Smooth muscle cell (in vitro differentiated cells): ENCODE measurements at regions not wholly inside any gene's neighbourhood (a gene's known extent, or its start where the extent isn't known, plus 50 kb on each side); places are given as distances from the start of the nearest gene placed in this dataset.

Experiments
- DNase-seq: peaks from one replicate; lab custom pipeline; 2025; ENCODE audit not compliant: unreplicated experiment; lab: John Stamatoyannopoulos, UW
- H2AFZ ChIP-seq: fragments of 200-600 bp; sonication (generic); 2 replicates; pipeline ENCODE4 v1.6.0; 2016; ENCODE audit warnings: antibody characterized with exemption, low read depth, mild to moderate bottlenecking
- H3F3A ChIP-seq: fragments of 200-600 bp; sonication (generic); 2 replicates; pipeline ENCODE4 v1.6.0; 2017; ENCODE audit warnings: antibody characterized with exemption, low read depth
- H3K27ac ChIP-seq: fragments of 200-600 bp; sonication (generic); 2 replicates; pipeline ENCODE4 v1.5.1; 2016; ENCODE audit warnings: low read depth, mild to moderate bottlenecking
- H3K27me3 ChIP-seq: fragments of 200-600 bp; sonication (generic); 2 replicates; pipeline ENCODE4 v1.6.1; 2016; ENCODE audit warnings: low read depth, mild to moderate bottlenecking
- H3K36me3 ChIP-seq: fragments of 200-600 bp; sonication (generic); 2 replicates; pipeline ENCODE4 v1.5.1; 2016; ENCODE audit warnings: low read depth
- H3K4me1 ChIP-seq: fragments of 200-600 bp; sonication (generic); 2 replicates; pipeline ENCODE4 v1.5.1; 2016; ENCODE audit warnings: low read depth
- H3K4me2 ChIP-seq: fragments of 200-600 bp; sonication (generic); 2 replicates; pipeline ENCODE4 v1.6.0; 2016; ENCODE audit warnings: mild to moderate bottlenecking
- H3K4me3 ChIP-seq: fragments of 200-600 bp; sonication (generic); 2 replicates; pipeline ENCODE4 v1.5.1; 2016; ENCODE audit warnings: mild to moderate bottlenecking
- H3K79me2 ChIP-seq: fragments of 200-600 bp; sonication (generic); 2 replicates; pipeline ENCODE4 v1.6.0; 2016; ENCODE audit warnings: low read depth, mild to moderate bottlenecking
- H3K9ac ChIP-seq: fragments of 200-600 bp; sonication (generic); 2 replicates; pipeline ENCODE4 v1.6.0; 2016; ENCODE audit warnings: low read depth
- H3K9me3 ChIP-seq: fragments of 200-600 bp; sonication (generic); replicated peaks from 2 replicates; pipeline ENCODE4 v1.5.1; 2016; ENCODE audit warnings: low read depth
- H4K20me1 ChIP-seq: fragments of 200-600 bp; sonication (generic); 2 replicates; pipeline ENCODE4 v1.6.0; 2016; ENCODE audit warnings: low read depth
- WGBS: methylation state at CpG from one replicate; pipeline ENCODE4 v1.1.7; 2016; ENCODE audit warnings: low lambda C conversion rate; 5-methylcytosine and 5-hydroxymethylcytosine counted together
- TF ChIP-seq, protein P1 (sequence below): fragments of 200-600 bp; sonication (generic); IDR thresholded peaks from 2 replicates; pipeline ENCODE4 v1.5.1; 2017; ENCODE audit warnings: borderline replicate concordance, mild to moderate bottlenecking, antibody characterized with exemption; ENCODE audit not compliant: insufficient read depth, poor library complexity, severe bottlenecking

DNA sequence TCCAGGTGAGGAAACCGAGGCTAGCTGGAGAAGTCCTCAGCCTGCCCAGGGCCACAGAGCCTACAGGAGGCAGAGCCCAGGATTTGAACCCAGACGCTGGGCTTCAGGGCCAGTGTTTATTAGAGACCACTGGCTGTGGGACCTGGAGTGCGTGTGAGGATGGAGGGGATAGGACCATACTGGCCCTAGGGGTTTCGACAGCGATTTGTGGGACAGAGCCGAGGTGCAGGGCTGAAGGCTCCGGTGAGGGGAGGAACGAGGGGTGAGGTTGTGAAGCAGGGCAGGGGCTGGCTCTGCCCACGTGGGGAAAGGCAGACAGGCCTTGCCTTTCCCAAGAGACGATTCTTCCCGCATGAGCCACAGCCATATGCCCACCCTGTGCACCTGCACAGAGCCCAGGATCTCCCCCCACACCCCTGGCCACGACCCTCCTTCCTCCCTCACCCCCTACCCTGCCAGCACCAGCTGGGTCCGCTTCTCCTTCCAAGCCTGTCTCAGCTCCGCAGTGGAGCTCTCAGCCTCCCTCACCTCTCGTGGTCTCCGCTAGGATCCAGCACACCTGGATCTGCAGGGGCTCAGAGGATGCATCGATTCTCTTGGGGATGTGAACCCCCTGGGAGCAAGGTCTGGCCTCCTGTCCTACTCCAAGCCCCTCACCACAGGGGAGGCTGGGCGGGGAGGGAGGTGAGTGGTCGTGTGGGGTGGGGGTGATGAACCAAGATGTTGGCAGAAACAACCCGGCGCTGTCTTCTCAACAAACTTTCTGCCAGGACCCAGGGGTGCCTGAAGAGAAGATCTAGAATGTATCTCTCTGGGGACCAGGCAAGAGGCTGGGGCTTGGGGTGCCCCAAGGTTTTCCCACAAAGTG lies 58.4 kb downstream of the RTL6 start:
- H3K79me2 ChIP-seq: no peaks in the 10 kb centered on the region
- peaks cover 4% of the 10 kb centered on the region for H3K4me1 ChIP-seq
- H3K27ac ChIP-seq: no peak overlapping the region
- H3K9me3 ChIP-seq: no peaks in the 10 kb centered on the region
- H2AFZ ChIP-seq: no peak overlapping the region
- no peak overlapping the region for H3K4me2 ChIP-seq
- H3K36me3 ChIP-seq: no peaks in the 10 kb centered on the region
- 93% methylated on average over 18 of the region's 21 CpGs for WGBS
- H3K9ac ChIP-seq: no peak overlapping the region
- DNase-seq: no peak
- TF ChIP-seq, protein P1, sequence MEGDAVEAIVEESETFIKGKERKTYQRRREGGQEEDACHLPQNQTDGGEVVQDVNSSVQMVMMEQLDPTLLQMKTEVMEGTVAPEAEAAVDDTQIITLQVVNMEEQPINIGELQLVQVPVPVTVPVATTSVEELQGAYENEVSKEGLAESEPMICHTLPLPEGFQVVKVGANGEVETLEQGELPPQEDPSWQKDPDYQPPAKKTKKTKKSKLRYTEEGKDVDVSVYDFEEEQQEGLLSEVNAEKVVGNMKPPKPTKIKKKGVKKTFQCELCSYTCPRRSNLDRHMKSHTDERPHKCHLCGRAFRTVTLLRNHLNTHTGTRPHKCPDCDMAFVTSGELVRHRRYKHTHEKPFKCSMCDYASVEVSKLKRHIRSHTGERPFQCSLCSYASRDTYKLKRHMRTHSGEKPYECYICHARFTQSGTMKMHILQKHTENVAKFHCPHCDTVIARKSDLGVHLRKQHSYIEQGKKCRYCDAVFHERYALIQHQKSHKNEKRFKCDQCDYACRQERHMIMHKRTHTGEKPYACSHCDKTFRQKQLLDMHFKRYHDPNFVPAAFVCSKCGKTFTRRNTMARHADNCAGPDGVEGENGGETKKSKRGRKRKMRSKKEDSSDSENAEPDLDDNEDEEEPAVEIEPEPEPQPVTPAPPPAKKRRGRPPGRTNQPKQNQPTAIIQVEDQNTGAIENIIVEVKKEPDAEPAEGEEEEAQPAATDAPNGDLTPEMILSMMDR: no peak
- H3F3A ChIP-seq: no peaks in the 10 kb centered on the region
- H3K27me3 ChIP-seq: no peaks in the 10 kb centered on the region
- no peak overlapping the region for H3K4me3 ChIP-seq
- H4K20me1 ChIP-seq: no peaks in the 10 kb centered on the region

- TF ChIP-seq, protein P1: no peak
- H3K4me2 ChIP-seq: no peak overlapping the region
Measured at GRCh38 chr22:44438481-44439131, 59.4 kb downstream of the RTL6 start.

GRCh38 chr22:44438056-44438455 lies 60.0 kb downstream of the RTL6 start:
- no peak for DNase-seq
- Histone ChIP-seq H3K4me1 (peaks cover 4% of the 10 kb centered on the region), H2AFZ (no peak overlapping the region), H3K27me3 (no peaks in the 10 kb centered on the region), H3K9me3 (no peaks in the 10 kb centered on the region), H3K4me3 (no peak overlapping the region), H3K36me3 (no peaks in the 10 kb centered on the region), H3F3A (no peaks in the 10 kb centered on the region), H3K9ac (peak overlapping the region; percentile 28), H3K27ac (peak overlapping the region; percentile 46), H4K20me1 (no peaks in the 10 kb centered on the region), H3K79me2 (no peaks in the 10 kb centered on the region), H3K4me2 (no peak overlapping the region)
- TF ChIP-seq, protein P1: no peak
- 93% methylated on average over 11 of the region's 14 CpGs for WGBS

More at GRCh38 chr22:44438481-44439131, 59.4 kb downstream of the RTL6 start:
- peaks cover 4% of the 10 kb centered on the region for H3K4me1 ChIP-seq
- H4K20me1 ChIP-seq: no peaks in the 10 kb centered on the region
- H3K79me2 ChIP-seq: no peaks in the 10 kb centered on the region
- no peaks in the 10 kb centered on the region for H3K27me3 ChIP-seq
- DNase-seq: no peak
- no peak overlapping the region for H3K4me3 ChIP-seq
- H3K9me3 ChIP-seq: no peaks in the 10 kb centered on the region
- H2AFZ ChIP-seq: no peak overlapping the region
- H3F3A ChIP-seq: no peaks in the 10 kb centered on the region
- no peak overlapping the region for H3K27ac ChIP-seq
- 93% methylated on average over 20 of the region's 20 CpGs for WGBS
- H3K9ac ChIP-seq: no peak overlapping the region
- H3K36me3 ChIP-seq: no peaks in the 10 kb centered on the region
